ENCODE measurements at regions not wholly inside any gene's neighbourhood (a gene's known extent, or its start where the extent isn't known, plus 50 kb on each side); places are given as distances from the start of the nearest gene placed in this dataset.

GRCh38 chr15:47917881-47918280, 200.6 kb downstream of the SEMA6D start:
- TF ChIP-seq SIN3A (IDR thresholded peaks at IDR 0.05; ENCODE audit: borderline replicate concordance, insufficient read depth, low read length) (no peak), FOXP2 (optimal IDR thresholded peaks at IDR 0.05; ENCODE audit: borderline replicate concordance, extremely low read depth, extremely low read length, insufficient read depth) (no peak), POLR2AphosphoS5 (IDR thresholded peaks at IDR 0.05; ENCODE audit: low read depth, low read length) (no peak), REST (IDR thresholded peaks at IDR 0.05; ENCODE audit: insufficient read depth in 1 of 2, low read depth in 2 of 2, low read length in 2 of 2) (no peak), TAF1 (IDR thresholded peaks at IDR 0.05; ENCODE audit: borderline replicate concordance, insufficient read depth, low read length) (no peak)

- TF ChIP-seq TAF1 (IDR thresholded peaks at IDR 0.05; ENCODE audit: borderline replicate concordance, insufficient read depth, low read length) (no peak), FOXP2 (optimal IDR thresholded peaks at IDR 0.05; ENCODE audit: borderline replicate concordance, extremely low read depth, extremely low read length, insufficient read depth) (no peak), REST (IDR thresholded peaks at IDR 0.05; ENCODE audit: insufficient read depth in 1 of 2, low read depth in 2 of 2, low read length in 2 of 2) (no peak), SIN3A (IDR thresholded peaks at IDR 0.05; ENCODE audit: borderline replicate concordance, insufficient read depth, low read length) (no peak)
Observed at GRCh38 chr15:47918877-47919276, 201.6 kb downstream of the SEMA6D start.

- TF ChIP-seq SIN3A (IDR thresholded peaks at IDR 0.05; ENCODE audit: borderline replicate concordance, insufficient read depth, low read length) (no peak), POLR2AphosphoS5 (IDR thresholded peaks at IDR 0.05; ENCODE audit: low read depth, low read length) (no peak), REST (IDR thresholded peaks at IDR 0.05; ENCODE audit: insufficient read depth in 1 of 2, low read depth in 2 of 2, low read length in 2 of 2) (no peak), FOXP2 (optimal IDR thresholded peaks at IDR 0.05; ENCODE audit: borderline replicate concordance, extremely low read depth, extremely low read length, insufficient read depth) (no peak), TAF1 (IDR thresholded peaks at IDR 0.05; ENCODE audit: borderline replicate concordance, insufficient read depth, low read length) (no peak)
Observed at GRCh38 chr15:47924381-47924780, 196.4 kb upstream of the SLC24A5 start.

GRCh38 chr15:47929138-47929803, 191.5 kb upstream of the SLC24A5 start:
- no peak for TF ChIP-seq TAF1 (IDR thresholded peaks at IDR 0.05; ENCODE audit: borderline replicate concordance, insufficient read depth, low read length)
- TF ChIP-seq FOXP2 (optimal IDR thresholded peaks at IDR 0.05; ENCODE audit: borderline replicate concordance, extremely low read depth, extremely low read length, insufficient read depth): no peak
- TF ChIP-seq SIN3A (IDR thresholded peaks at IDR 0.05; ENCODE audit: borderline replicate concordance, insufficient read depth, low read length): no peak
- no peak for TF ChIP-seq REST (IDR thresholded peaks at IDR 0.05; ENCODE audit: insufficient read depth in 1 of 2, low read depth in 2 of 2, low read length in 2 of 2)
- no peak for TF ChIP-seq POLR2AphosphoS5 (IDR thresholded peaks at IDR 0.05; ENCODE audit: low read depth, low read length)

Data from PFSK-1 (cell line).